H1 (cell line): ENCODE measurements at regions not wholly inside any gene's neighbourhood (a gene's known extent, or its start where the extent isn't known, plus 50 kb on each side); places are given as distances from the start of the nearest gene placed in this dataset.

Source experiments
- BCL11A ChIP-seq, 2 experiments: IDR thresholded peaks; one replicate each; pipeline ENCODE4 v1.6.1; 2011; ENCODE audit warnings: low read depth in 2 of 2, low read length in 2 of 2, mild to moderate bottlenecking in 2 of 2
- CTCF ChIP-seq, 3 experiments: IDR thresholded peaks; 1 replicate in 2 of 3; 2 replicates in 1 of 3; pipeline versions ENCODE4 v1.5.1 to v1.6.1; 2011; ENCODE audit warnings: low read length in 3 of 3, mild to moderate bottlenecking in 3 of 3, inconsistent platforms in 2 of 3, low read depth in 1 of 3, moderate library complexity in 1 of 3; ENCODE audit not compliant: insufficient read depth in 1 of 3; ENCODE audit errors: control extremely low read depth in 1 of 3
- NANOG ChIP-seq: IDR thresholded peaks from 2 replicates; pipeline ENCODE4 v1.6.1; 2011; ENCODE audit warnings: low read length, low read depth, mild to moderate bottlenecking, inconsistent platforms; ENCODE audit not compliant: insufficient read depth, poor library complexity, severe bottlenecking
- POLR2A ChIP-seq, 2 experiments: IDR thresholded peaks; 1 replicate in 1 of 2; 2 replicates in 1 of 2; pipeline ENCODE4 v1.6.1; 2011; ENCODE audit warnings: low read depth in 2 of 2, low read length in 2 of 2, mild to moderate bottlenecking in 2 of 2; ENCODE audit errors: control extremely low read depth in 1 of 2
- SIRT6 ChIP-seq: IDR thresholded peaks from one replicate; pipeline ENCODE4 v1.7.1; 2012; ENCODE audit warnings: low read length, inconsistent platforms

GRCh38 chr3:78507196-78507984, 1260.4 kb downstream of the ROBO1 start:
- no peak for TF ChIP-seq POLR2A (IDR thresholded peaks at IDR 0.05; ENCODE audit: control extremely low read depth in 1 of 2, low read depth in 2 of 2, low read length in 2 of 2)
- TF ChIP-seq BCL11A (IDR thresholded peaks at IDR 0.05; ENCODE audit: low read depth in 2 of 2, low read length in 2 of 2), result no peak
- TF ChIP-seq CTCF (IDR thresholded peaks at IDR 0.05; ENCODE audit: control extremely low read depth in 1 of 3, insufficient read depth in 1 of 3, low read depth in 1 of 3, low read length in 3 of 3), result no peak
- TF ChIP-seq SIRT6, result no peak
- no peak for TF ChIP-seq NANOG
